HG03565 (cell line): ENCODE measurements at regions not wholly inside any gene's neighbourhood (a gene's known extent, or its start where the extent isn't known, plus 50 kb on each side); places are given as distances from the start of the nearest gene placed in this dataset.

ENCODE experiments used
- ATAC-seq: cut with Tn5 transposase; IDR thresholded peaks from one replicate; pipeline ENCODE4 v1.9.1; 2021; ENCODE audit warnings: mild to moderate bottlenecking, moderate library complexity; ENCODE audit not compliant: unreplicated experiment

DNA sequence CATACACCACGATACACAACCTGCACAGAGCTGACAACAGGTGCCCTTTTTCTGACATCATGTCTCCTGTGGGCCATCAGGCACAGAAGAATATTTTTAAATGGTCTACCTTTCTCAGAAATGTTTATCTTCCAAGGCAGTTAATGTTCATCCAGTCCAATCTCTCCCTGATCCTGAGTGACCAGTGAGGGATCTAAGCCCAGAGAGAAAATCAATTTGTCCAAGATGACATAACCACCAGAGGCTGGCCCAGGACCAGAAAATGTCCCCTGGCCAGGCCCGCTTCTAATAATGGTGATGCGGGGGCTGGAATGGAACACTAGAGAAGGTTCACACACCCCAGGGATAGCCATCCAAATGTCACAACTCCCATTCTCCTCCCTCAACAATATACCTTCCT is 357.9 kb upstream of the KIF2A start:
- ATAC-seq, result no peak

DNA sequence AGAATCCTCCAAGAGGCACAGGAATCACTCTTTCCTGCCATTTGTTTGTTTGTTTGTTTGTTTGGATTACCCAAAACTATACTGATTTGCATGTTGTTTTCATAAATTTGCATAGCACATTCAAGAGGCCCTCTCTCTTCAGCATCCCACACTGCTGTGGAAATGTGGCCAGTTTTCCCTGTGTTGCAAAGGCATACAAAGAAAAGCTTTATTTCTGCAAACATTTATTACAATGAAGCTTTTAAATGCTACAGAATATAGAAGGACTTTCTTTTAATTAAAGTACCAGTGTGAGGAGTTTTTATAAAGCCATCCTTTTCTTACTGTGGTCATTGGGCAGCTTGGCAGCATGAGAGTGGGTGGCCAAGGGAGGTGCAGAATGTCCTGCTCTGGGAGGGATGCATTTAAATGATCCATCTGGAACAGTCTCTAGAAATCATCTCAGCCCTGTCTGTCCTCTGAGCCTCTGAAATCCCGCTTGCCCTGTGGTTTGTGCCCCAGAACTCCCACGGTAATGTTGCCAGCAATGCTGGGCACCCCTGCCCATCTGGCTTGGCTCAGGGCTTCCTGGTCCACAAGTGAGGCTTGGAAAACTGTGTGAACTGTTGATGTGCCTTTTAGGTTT is 356.8 kb upstream of the KIF2A start:
- no peak for ATAC-seq

GRCh38 chr5:61949679-61950435 is 356.1 kb upstream of the KIF2A start:
- no peak for ATAC-seq

DNA sequence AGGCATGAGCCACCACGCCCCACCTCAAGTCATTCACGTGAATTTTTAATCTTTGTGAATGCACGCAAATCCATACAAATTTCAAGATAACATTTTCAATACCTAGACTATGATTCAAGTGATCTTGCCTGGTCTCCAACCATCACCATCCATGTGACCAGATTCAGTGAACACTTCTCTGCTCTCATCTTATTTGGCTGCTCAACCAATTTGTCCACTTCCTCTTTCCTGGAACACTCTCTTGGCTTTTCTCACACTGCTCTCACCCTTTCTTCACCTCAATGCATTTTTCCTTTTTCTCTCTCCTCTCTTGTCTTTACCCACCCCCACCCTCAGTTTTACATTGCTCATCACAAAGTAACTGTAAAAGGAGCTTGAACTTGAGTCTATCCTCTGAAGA is 354.7 kb upstream of the KIF2A start:
- no peak for ATAC-seq

DNA sequence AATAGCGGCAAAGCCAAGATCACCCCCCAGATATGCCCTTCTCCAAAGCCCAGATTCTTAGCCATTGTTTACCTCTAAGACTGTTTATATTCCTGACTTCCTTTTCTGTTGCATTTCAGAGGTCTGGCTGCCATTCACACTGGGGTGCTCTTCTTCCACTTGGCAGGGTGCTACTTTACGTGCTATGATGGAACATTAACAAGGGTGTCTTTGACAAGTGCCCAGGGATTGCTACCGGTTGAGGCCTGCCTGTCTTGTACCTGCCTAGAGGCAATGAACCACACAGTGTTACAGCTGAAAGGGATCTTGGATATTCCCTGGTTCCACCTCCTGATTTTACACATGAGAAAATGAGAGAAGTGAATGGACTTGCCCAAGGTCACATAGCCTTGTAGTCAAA is 352.1 kb upstream of the KIF2A start:
- no peak for ATAC-seq

- ATAC-seq, result no peak
These were observed 341.8 kb upstream of the KIF2A start for GRCh38 chr5:61964201-61964600.

- ATAC-seq, result no peak
These were observed 340.9 kb upstream of the KIF2A start for GRCh38 chr5:61965069-61965468.

- ATAC-seq, result no peak
These were observed 340.5 kb upstream of the KIF2A start for GRCh38 chr5:61965490-61965889.

GRCh38 chr5:61966296-61966955 is 339.6 kb upstream of the KIF2A start:
- no peak for ATAC-seq

DNA sequence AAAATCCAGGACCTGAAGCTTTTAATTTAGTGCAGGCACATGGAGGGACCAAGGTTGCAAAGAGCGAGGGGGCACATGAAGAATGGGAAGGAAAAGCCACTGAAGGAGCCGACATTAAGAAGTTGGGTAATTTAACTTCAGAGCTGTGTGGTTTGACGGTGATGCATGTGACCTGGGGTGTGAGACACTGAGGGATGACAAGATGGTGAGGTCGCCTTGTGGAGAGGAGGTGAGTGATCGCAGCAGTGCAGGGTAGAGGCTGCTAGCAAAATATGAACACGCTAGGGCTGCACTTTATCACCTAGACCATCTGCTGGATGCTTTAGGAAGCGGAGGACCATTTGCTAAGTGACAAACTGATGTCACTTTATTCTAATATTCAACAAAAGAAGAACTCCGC is 339.0 kb upstream of the KIF2A start:
- ATAC-seq, result no peak

- no peak for ATAC-seq
These were observed 338.3 kb upstream of the KIF2A start for GRCh38 chr5:61967681-61968080.

DNA sequence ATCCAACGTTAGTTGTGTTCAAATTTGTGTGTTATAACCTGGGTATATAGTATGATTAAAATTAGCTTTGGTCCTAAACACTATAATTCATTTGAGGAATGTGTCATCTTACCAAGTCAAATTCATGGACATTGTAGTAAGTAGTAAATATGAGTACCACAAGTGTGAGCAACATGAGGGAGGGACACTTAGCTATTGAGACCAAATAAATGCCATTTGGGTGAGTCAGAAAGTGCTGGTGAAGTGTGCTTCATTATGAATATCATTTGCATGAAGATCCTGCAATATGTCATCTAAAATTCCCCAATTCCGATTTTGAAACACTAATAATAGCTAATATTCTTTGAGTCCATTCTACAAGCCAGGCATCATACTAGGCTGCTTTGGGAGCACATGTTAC is 336.7 kb upstream of the KIF2A start:
- no peak for ATAC-seq

GRCh38 chr5:61969755-61970154 is 336.3 kb upstream of the KIF2A start:
- no peak for ATAC-seq

GRCh38 chr5:61970218-61970617 is 335.8 kb upstream of the KIF2A start:
- no peak for ATAC-seq

GRCh38 chr5:61974680-61975079 is 331.3 kb upstream of the KIF2A start:
- peak; percentile 86 for ATAC-seq

DNA sequence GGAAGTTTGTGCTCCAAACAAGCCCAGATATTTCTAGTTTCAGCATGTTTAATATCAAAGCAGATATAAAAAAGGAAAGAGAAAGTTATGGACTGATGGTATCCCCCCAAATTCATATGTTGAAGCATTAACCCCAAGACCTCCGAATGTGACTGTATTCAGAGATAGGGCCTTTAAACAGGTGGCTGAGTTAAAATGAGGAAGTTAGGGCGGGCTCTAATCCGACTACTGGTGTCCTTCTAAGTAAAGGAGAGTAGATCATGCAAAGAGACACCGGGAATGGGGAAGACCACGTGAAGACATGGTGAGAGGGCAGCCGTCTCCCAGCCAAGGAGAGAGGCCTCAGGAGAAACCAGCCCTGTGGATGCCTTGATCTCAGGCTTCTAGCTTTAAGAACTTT is 324.1 kb upstream of the KIF2A start:
- ATAC-seq, result no peak

DNA sequence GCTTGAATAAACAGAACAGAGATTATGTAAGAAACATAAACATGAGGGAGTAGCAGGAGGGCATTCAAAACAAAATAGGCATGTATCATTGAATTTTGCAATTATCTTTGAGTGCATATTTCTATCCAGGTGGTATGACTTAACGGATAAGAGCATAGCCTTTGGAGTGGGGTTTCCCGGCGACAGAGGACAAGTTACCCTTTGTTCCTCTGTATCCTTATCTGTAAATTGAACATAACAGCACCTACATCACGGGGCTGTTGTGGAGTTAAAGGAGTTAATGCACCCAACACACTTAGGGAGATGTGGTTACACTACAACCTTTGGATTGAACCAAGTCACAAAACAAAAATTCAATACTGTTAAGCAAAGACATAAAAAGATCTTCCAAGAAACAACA is 314.6 kb upstream of the KIF2A start:
- ATAC-seq, result no peak

- no peak for ATAC-seq
These were observed 314.1 kb upstream of the KIF2A start for GRCh38 chr5:61991866-61992265.

DNA sequence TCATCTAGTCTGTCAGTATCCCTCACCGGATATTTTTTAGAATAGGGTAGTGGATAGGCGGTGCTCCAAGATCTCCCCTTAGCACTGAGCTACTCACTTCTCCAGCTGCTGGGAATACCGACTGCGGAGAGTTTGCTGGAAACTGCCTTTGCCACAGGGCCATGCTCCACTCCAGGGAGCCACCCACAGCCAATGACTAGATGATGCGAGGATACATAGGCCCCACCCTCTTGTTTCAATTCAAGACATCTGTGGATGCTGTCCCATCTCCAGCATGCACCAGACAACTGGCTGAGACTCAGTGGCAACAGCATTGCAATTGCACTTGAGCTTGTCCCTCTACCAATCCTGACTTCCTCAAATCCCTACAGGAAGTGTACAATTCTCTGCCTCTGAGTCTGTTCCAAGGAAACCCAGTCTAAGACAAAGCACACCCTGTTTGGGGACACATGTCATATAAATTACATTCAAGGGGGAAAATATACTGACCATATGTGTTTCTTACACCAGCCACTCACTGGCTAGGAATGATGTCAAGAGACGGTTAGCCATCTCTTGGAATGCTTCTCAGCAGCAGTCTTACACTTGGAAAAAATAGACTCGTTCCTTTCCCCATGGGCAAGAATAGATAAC is 312.6 kb upstream of the KIF2A start:
- ATAC-seq, result no peak

DNA sequence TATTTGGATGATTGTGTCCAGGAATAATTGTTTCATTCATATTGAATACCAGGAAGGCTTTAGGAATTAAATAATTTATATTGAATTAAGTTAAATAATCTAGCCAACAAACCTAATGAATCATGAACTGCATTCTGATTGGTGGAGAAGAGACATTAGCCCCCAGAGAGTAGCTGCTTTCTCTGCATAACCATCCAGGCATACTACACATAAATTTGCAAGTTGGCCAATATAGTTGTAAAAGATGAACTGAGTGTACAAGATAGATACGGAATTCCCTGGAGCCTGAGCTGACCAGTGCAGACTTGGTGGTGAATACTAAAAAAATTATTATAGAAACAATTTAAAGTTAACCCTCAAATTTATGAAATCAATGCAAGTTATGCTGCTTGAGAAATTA is 311.8 kb upstream of the KIF2A start:
- ATAC-seq, result no peak

- ATAC-seq, result no peak
These were observed 310.5 kb upstream of the KIF2A start for GRCh38 chr5:61995486-61995885.

- ATAC-seq, result no peak
These were observed 306.6 kb upstream of the KIF2A start for GRCh38 chr5:61999371-61999770.
